Breast epithelium (tissue), 3 donors: ENCODE measurements at regions not wholly inside any gene's neighbourhood (a gene's known extent, or its start where the extent isn't known, plus 50 kb on each side); places are given as distances from the start of the nearest gene placed in this dataset.

Source experiments
- CTCF ChIP-seq, 3 donors: fragments of 450-650 bp; IDR thresholded peaks; one replicate each; pipeline ENCODE4 v1.5.1; 2016 to 2017; ENCODE audit warnings: antibody characterized with exemption in 3 of 3, mild to moderate bottlenecking in 3 of 3, moderate library complexity in 3 of 3
- POLR2A ChIP-seq: fragments of 450-650 bp; IDR thresholded peaks from one replicate; pipeline ENCODE4 v1.6.1; 2016; ENCODE audit warnings: antibody characterized with exemption, mild to moderate bottlenecking, moderate library complexity
- POLR2AphosphoS5 ChIP-seq, 3 donors: sonication (generic); formaldehyde crosslinking; IDR thresholded peaks; one replicate each; pipeline ENCODE4 v1.6.1; 2017; ENCODE audit warnings: antibody characterized with exemption in 3 of 3

DNA sequence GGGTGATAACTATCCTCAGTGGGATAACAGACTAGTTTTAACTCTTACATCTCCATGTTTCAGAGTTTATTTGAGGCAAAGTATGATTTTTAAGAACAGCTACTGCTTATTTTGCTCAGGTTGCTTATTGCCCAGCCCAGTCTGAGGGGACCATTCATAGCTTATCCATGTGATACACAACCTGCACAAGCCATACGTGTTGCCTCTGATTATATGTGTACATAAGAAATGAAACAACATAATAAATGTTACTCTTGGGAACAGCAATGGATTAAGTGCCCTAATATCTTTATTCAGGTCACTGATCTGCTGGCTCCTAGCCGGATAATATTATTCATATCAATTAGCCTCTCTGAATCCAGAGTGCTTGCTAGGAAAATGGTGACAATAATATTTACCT is 236.2 kb downstream of the CGGBP1 start:
- TF ChIP-seq CTCF (IDR thresholded peaks at IDR 0.05) (no peak), POLR2A (no peak), POLR2AphosphoS5 (IDR thresholded peaks at IDR 0.05) (no peak)
